Nephron progenitor cell (in vitro differentiated cells): ENCODE measurements at regions not wholly inside any gene's neighbourhood (a gene's known extent, or its start where the extent isn't known, plus 50 kb on each side); places are given as distances from the start of the nearest gene placed in this dataset.

Source experiments
- DNase-seq: peaks from one replicate; pipeline ENCODE4 v3.0.0; 2021
- H3K27ac Mint-ChIP-seq: 2 replicates; pipeline ENCODE4 v1.8.0; 2021; ENCODE audit warnings: mild to moderate bottlenecking, moderate library complexity, mixed read lengths
- H3K27me3 Mint-ChIP-seq: 2 replicates; pipeline ENCODE4 v1.8.0; 2021; ENCODE audit warnings: mild to moderate bottlenecking, low read depth, mixed read lengths; ENCODE audit not compliant: poor library complexity
- H3K36me3 Mint-ChIP-seq: 2 replicates; pipeline ENCODE4 v1.8.0; 2021; ENCODE audit warnings: low read depth, mixed read lengths
- H3K4me1 Mint-ChIP-seq: 2 replicates; pipeline ENCODE4 v1.8.0; 2021; ENCODE audit warnings: mixed read lengths
- H3K4me3 Mint-ChIP-seq: 2 replicates; pipeline ENCODE4 v1.8.0; 2021; ENCODE audit warnings: mild to moderate bottlenecking, moderate library complexity, mixed read lengths
- H3K9me3 Mint-ChIP-seq: 2 replicates; pipeline ENCODE4 v1.8.0; 2021; ENCODE audit warnings: mild to moderate bottlenecking, moderate library complexity, mixed read lengths
- CTCF ChIP-seq: fragments of 200-600 bp; sonication (generic); IDR thresholded peaks from 2 replicates; pipeline ENCODE4 v1.5.0; 2021; ENCODE audit warnings: antibody characterized with exemption

DNA sequence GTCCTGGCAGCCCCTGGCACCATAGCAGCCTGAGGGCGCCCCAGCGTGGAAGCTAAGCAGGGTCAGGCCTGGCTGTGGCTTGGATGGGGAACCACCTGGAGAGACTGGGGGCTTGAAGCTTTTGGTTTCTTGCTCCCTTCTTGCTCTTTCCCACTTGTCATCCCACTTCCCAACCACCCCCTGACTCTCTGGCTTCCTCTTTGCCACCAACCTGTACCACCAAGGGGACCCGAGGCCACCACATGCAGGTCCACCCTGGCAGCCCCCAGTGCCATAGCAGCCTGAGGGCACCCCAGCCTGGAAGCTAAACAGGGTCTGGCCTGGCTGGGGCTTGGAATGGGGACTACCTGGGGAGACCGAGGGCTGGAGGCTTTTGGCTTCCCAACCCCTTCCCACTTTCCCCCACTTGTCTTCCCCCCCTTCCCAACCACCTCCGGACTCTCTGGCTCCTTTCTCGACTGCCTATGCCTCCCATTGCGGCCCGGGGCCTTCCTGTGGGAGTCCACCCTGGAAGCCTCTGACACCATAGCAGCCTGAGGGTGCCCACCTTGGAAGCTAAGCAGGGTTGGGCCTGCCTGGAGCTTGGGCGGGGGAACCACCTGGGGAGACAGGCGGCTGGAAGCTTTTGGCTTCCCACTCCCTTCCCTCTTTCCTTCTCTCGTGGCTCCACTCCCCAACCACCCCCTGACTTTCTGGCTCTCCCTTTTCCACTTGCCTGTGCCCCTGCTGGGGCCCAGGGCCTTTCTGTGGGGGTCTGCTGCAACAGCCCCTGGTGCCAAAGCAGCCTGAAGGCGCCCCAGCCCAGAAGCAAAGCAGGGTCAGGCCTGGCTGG lies 2294.4 kb downstream of the TP53TG3F start:
- no peak for DNase-seq
- Mint-ChIP-seq H3K4me3 (no peak overlapping the region), H3K4me1 (no peaks in the 10 kb centered on the region), H3K27ac (no peak overlapping the region), H3K27me3 (no peaks in the 10 kb centered on the region), H3K9me3 (peaks cover 86% of the 10 kb centered on the region), H3K36me3 (peaks cover 5% of the 10 kb centered on the region)
- TF ChIP-seq CTCF: no peak

DNA sequence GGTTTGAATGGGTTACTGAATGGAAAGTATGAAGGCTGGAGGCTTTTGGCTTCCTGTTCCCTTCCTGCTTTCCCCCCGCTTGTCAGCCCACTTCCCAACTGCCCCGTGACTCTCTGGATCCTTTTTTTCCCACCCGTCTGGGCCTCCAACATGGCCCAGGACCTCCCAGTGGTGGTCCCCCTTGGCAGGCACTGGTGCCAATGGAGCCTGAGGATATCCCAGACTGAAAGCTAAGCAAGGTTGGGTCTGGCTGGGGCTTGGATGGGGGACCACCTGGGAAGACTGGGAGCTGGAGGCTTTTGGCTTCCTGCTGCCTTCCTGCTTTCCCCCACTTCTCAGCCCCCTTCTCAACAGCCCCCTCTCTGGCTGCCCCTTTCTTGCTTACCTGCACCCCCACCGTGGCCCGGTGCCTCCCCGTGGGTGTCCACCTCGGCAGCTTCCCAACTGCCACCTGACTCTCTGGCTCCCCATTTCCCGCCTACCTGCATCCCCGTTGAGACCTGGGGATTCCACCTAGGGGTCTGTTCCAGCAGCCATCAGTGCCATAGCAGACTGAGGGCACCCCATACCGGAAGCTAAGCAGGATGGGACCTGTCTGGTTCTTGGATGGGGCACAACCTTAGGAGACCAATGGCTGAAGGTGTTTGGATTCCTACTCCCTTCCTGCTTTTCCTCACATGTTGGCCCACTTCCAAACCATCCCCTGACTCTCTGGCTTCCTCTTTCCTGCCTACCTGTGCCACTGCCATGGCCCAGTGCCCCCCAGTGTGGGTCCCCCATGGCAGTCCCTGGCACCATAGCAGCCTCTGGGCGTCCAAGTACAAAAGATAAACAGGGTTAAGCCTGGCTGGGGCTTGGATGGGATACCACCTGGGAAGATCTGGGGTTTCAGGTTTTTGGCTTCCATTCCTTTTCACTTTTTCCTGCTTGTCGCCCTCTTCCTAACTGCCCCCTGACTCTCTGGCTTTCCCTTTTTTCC lies 2295.3 kb downstream of the TP53TG3F start:
- H3K27ac Mint-ChIP-seq: no peak overlapping the region
- no peaks in the 10 kb centered on the region for H3K27me3 Mint-ChIP-seq
- H3K4me1 Mint-ChIP-seq: no peaks in the 10 kb centered on the region

GRCh38 chr16:35788381-35788780 lies 2329.0 kb downstream of the TP53TG3F start:
- Mint-ChIP-seq H3K9me3 (peaks cover 91% of the 10 kb centered on the region), H3K4me1 (no peaks in the 10 kb centered on the region), H3K27ac (no peak overlapping the region), H3K4me3 (no peak overlapping the region), H3K27me3 (no peaks in the 10 kb centered on the region), H3K36me3 (no peaks in the 10 kb centered on the region)
- no peak for DNase-seq
- no peak for TF ChIP-seq CTCF

More for the DNA sequence above, 2295.3 kb downstream of the TP53TG3F start:
- Mint-ChIP-seq H3K36me3 (peaks cover 5% of the 10 kb centered on the region), H3K4me3 (no peak overlapping the region), H3K9me3 (peaks cover 88% of the 10 kb centered on the region)
- TF ChIP-seq CTCF: no peak
- DNase-seq: no peak

DNA sequence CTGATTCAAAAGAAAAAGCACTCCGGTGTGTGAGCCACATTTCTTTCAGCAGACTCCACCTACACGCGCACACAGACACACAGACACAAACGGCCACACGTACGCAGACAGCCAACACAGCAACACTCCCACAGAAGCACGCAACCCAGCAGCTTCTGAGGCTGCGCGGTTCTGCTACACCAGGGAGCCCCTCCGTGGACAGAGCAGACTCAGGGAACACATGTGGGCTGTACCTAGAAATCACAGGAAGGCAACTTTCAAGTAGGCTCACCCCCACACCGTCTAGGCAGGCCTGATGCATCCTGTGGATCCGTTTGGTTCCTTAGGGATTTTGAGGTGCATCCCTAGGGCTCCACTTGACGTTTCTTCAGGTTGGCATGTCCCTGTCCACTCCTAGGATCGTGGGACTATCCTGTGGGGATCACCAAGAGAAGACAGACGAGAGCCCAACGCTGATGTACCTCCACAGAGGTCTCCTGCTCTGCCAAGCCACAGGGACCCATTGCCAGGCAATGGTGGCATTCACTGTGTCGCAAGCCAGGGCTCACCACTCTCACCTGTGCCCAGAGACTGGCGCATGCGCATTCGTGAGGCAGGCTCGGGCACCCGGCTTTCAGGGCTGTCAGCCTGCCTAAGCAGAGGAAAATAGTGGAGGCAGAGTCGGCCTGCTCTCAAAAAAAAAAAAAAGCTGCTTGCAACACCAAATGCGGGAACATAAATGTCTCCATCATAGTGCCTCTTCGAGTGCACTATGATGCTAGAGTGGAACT lies 2333.3 kb downstream of the TP53TG3F start:
- no peaks in the 10 kb centered on the region for H3K4me1 Mint-ChIP-seq
- no peak for DNase-seq
- peaks cover 96% of the 10 kb centered on the region for H3K9me3 Mint-ChIP-seq
- TF ChIP-seq CTCF: no peak
- H3K27ac Mint-ChIP-seq: no peak overlapping the region
- H3K36me3 Mint-ChIP-seq: no peaks in the 10 kb centered on the region
- no peak overlapping the region for H3K4me3 Mint-ChIP-seq
- H3K27me3 Mint-ChIP-seq: no peaks in the 10 kb centered on the region

- H3K36me3 Mint-ChIP-seq: no peaks in the 10 kb centered on the region
- no peak for TF ChIP-seq CTCF
- H3K4me3 Mint-ChIP-seq: no peak overlapping the region
- peaks cover 96% of the 10 kb centered on the region for H3K9me3 Mint-ChIP-seq
- H3K27ac Mint-ChIP-seq: no peak overlapping the region
- no peaks in the 10 kb centered on the region for H3K4me1 Mint-ChIP-seq
- H3K27me3 Mint-ChIP-seq: no peaks in the 10 kb centered on the region
- DNase-seq: no peak
Observed at GRCh38 chr16:35793601-35794000, 2334.2 kb downstream of the TP53TG3F start.
